Activated CD4-positive, alpha-beta T cell treated with anti-CD3 and anti-CD28 coated beads for 48 hours (primary cell): ENCODE measurements at regions not wholly inside any gene's neighbourhood (a gene's known extent, or its start where the extent isn't known, plus 50 kb on each side); places are given as distances from the start of the nearest gene placed in this dataset.
"Not testable (repeated sequence)": the region's sequence is repeated elsewhere in the genome, so short reads cannot be mapped to it uniquely, and the experiment has no call there.

ENCODE experiments used
- DNase-seq: peaks from one replicate; pipeline ENCODE4 v3.0.0-alpha.2; 2020

GRCh38 chr18:998936-999335 is 94.3 kb downstream of the ADCYAP1 start:
- DNase-seq: no peak

- DNase-seq: no peak
These were observed 98.0 kb downstream of the ADCYAP1 start for GRCh38 chr18:1002653-1003178.

GRCh38 chr18:1003499-1003898 is 98.8 kb downstream of the ADCYAP1 start:
- DNase-seq: no peak

GRCh38 chr18:1006304-1006703 is 101.6 kb downstream of the ADCYAP1 start:
- no peak for DNase-seq

- DNase-seq: no peak
These were observed 102.3 kb downstream of the ADCYAP1 start for GRCh38 chr18:1006965-1007364.

- DNase-seq: no peak
These were observed 106.7 kb downstream of the ADCYAP1 start for GRCh38 chr18:1011349-1011748.

- no peak for DNase-seq
These were observed 108.1 kb downstream of the ADCYAP1 start for GRCh38 chr18:1012775-1013174.

GRCh38 chr18:1013951-1014350 is 109.3 kb downstream of the ADCYAP1 start:
- DNase-seq: no peak

- DNase-seq: no peak
These were observed 109.8 kb downstream of the ADCYAP1 start for GRCh38 chr18:1014509-1014908.

- DNase-seq: no peak
These were observed 110.4 kb downstream of the ADCYAP1 start for GRCh38 chr18:1014951-1015624.

GRCh38 chr18:1015777-1016176 is 111.1 kb downstream of the ADCYAP1 start:
- DNase-seq: no peak

GRCh38 chr18:1017227-1018058 is 112.8 kb downstream of the ADCYAP1 start:
- no peak for DNase-seq

- no peak for DNase-seq
These were observed 113.6 kb downstream of the ADCYAP1 start for GRCh38 chr18:1018181-1018681.

- no peak for DNase-seq
These were observed 114.5 kb downstream of the ADCYAP1 start for GRCh38 chr18:1019191-1019590.

- no peak for DNase-seq
These were observed 116.2 kb downstream of the ADCYAP1 start for GRCh38 chr18:1020731-1021344.

- no peak for DNase-seq
These were observed 122.3 kb downstream of the ADCYAP1 start for GRCh38 chr18:1026930-1027329.

- DNase-seq: not testable (repeated sequence)
These were observed 128.4 kb downstream of the ADCYAP1 start for GRCh38 chr18:1033092-1033491.

GRCh38 chr18:1034971-1035370 is 130.3 kb downstream of the ADCYAP1 start:
- DNase-seq: no peak

GRCh38 chr18:1036926-1037325 is 132.3 kb downstream of the ADCYAP1 start:
- no peak for DNase-seq

- no peak for DNase-seq
These were observed 133.1 kb downstream of the ADCYAP1 start for GRCh38 chr18:1037776-1038175.

GRCh38 chr18:1039421-1039820 is 134.8 kb downstream of the ADCYAP1 start:
- DNase-seq: no peak

- not testable (repeated sequence) for DNase-seq
These were observed 138.4 kb downstream of the ADCYAP1 start for GRCh38 chr18:1043039-1043438.

- DNase-seq: no peak
These were observed 141.0 kb downstream of the ADCYAP1 start for GRCh38 chr18:1045658-1046057.
